G401 (cell line): ENCODE measurements at regions not wholly inside any gene's neighbourhood (a gene's known extent, or its start where the extent isn't known, plus 50 kb on each side); places are given as distances from the start of the nearest gene placed in this dataset.
A peak's percentile ranks its signal among the peaks of the same experiment; 100 is the strongest.
"Not testable (repeated sequence)": the region's sequence is repeated elsewhere in the genome, so short reads cannot be mapped to it uniquely, and the experiment has no call there.

Source experiments
- DNase-seq: peaks from one replicate; pipeline ENCODE4 v3.0.0-alpha.2; 2015; ENCODE audit warnings: low spot score
- in situ Hi-C: cut with HindIII; loops from 2 replicates; pipeline ENCODE4 v1.10.0; 2016; ENCODE audit warnings: low sequenced_read_pairs, mixed read lengths

GRCh38 chr14:30332374-30332773, 226.6 kb upstream of the G2E3 start:
- no peak for DNase-seq
- in situ Hi-C loops, result no loop called here

DNA sequence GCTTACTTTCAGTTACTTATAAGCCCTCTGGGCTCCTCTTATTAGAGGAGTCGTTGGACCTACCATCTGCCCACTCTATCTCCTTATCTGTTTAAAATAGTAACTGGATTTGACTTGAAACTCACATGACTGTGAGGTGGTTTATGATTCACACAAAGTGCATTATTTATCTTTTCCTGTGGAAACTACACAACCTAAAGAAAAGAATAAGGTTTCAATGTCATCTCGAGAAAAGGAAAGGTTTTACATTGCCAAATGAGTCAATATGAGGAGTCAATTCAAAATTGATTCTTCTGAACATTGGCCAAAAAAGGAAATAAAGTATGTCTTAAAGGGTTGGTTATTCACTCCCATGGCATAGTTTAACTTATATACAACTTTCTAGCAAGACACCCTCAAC, 225.0 kb upstream of the G2E3 start:
- in situ Hi-C loops, result no loop called here
- DNase-seq, result no peak

- no peak for DNase-seq
- in situ Hi-C loops, result no loop called here
These were observed 221.5 kb upstream of the G2E3 start for GRCh38 chr14:30337456-30337855.

DNA sequence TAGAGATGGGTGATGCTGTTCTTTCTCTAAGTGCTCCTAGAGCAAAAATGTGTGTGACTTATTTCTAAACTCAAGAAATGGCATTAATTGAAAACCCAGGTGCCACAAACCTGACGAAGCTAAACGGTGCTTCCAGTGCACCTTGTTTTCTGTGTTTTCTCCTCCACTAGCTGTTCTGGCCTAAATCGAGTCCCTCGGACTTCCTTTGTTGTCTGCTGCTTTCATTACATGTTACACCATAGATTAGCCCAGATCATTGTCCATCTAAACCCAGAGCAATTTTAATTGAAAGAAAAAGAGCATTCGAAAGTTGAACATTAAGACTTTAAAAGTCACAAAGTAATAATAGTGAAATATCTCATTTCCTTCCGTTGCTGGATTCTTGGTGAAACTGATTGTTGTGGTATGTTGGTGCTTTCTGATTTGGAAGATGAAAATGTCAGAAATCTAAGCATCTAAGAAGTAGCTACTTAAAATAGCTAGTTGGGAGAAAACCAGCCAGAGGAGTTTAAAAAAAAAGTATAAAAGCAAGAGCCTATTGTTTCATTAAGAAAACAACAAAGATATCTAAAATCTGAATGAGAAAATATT, 219.6 kb upstream of the G2E3 start:
- no peak for DNase-seq
- in situ Hi-C loops, result no loop called here

- in situ Hi-C loops, result no loop called here
- no peak for DNase-seq
These were observed 218.5 kb upstream of the G2E3 start for GRCh38 chr14:30340495-30340894.

GRCh38 chr14:30345511-30345910, 213.4 kb upstream of the G2E3 start:
- no peak for DNase-seq
- in situ Hi-C loops, result no loop called here

DNA sequence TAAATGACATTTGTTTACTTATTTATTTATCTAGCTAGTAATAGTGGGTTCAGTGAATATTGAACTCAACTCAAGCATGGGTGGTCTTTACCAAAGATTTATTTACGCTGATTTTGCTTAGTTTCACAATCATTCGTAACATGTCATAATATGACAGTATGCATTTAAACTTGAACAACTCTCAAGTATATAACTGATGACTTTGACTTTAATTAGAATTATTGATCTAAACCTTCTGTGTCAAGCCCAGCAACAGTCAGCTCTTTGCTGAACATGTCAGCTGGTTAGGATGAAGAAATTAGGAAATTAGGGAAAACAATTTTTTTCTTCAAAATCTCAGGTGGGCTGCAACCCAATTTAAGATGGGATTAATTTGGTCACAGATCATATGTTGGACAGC, 210.5 kb upstream of the G2E3 start:
- in situ Hi-C loops, result no loop called here
- DNase-seq, result no peak

GRCh38 chr14:30349520-30349919, 209.4 kb upstream of the G2E3 start:
- DNase-seq, result no peak
- in situ Hi-C loops, result no loop called here

DNA sequence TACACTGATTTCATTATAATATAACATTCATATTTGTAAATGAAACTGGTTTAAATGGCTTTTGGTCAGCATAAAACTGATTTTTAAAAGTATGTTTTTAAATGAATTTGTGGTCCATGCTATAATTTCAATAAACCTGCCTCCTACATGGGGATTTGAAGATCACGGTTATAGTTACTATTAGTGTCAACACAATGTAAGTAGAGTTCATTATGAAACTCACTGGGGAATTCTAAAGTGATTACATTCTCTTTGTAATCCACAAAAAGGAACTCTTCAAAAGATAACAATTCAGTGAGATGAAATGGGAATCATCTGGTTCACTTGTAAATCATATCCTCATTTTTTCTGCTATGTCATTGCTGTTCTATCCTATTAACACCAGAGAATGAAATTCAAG, 204.5 kb upstream of the G2E3 start:
- DNase-seq, result no peak
- in situ Hi-C loops, result no loop called here

DNA sequence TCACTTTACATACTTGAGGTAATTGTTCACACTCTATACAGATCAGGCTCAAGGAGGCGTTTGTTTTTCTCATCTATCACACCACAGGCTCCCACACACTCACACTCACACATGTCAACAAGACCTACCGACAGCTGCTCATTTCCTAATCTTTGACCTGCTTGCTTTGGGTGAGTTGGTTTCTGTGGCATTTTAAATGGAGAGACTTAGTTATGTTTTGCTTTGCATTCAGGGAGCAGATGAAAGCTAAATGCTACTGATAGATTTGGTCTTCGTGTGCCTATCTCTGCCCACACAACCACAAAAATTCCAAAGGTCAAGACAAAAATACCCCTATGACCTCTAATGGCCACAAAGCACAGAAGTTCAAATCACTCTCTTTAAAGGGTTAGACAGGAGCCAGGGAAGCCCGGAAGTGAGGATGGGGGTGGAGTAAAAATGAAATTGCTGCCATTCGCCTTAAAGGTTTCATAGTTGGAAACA, 203.5 kb upstream of the G2E3 start:
- in situ Hi-C loops, result no loop called here
- no peak for DNase-seq

DNA sequence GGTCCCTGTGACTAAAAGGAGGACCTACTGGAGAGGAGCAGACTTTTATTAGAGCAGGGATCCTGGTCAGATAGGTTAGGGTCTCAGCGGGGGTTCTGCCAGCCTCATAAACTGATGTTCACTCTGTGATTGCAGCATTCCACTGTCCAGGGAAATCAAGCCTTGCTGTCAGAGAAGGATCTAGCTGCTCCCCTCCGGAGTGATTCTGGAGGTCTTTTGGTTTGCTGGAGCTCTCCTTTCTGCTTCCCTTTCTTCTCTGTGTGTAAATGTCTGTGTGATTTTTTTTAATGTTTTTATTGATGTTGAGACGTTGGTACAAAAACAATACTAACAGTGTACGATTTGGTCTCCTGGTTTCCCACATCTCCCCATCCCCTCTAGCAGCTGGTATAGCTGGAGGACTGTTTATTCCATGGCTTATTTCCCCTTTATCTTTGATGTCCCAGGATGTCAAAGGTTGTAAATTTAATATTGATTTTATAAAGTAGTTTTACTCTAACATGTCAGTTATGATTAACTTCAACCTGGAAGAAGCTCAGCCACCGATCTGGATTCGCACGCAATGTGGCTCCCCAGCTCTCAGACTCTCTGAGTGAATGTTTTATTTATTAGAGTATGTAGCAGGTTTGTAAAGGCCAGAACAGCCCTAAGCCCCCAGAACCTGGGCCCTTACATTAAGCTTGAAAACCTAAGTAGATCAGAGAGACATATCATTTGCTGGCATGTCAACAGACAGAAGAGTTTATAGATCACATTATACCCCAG, 202.3 kb upstream of the G2E3 start:
- DNase-seq, result no peak
- in situ Hi-C loops, result no loop called here

DNA sequence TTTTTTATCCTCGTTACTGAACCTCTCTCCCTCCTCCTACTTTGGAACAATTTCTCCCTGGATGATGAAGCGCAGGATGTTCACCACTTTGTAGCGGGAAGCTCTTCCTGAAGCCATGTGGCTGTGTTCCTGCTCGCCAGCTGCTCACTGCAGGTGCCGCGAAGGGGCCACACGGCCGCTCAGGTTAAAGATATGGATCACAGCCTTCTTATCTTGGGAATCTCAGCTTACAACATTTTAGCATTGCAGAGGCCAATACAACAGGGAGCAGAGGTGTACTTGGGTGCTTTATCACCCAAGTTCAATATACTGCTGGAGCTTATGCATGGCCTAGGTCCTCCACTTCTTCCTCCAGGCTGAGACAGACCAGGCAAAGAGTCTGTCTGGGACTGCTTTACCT, 201.2 kb upstream of the G2E3 start:
- in situ Hi-C loops, result no loop called here
- DNase-seq, result no peak

DNA sequence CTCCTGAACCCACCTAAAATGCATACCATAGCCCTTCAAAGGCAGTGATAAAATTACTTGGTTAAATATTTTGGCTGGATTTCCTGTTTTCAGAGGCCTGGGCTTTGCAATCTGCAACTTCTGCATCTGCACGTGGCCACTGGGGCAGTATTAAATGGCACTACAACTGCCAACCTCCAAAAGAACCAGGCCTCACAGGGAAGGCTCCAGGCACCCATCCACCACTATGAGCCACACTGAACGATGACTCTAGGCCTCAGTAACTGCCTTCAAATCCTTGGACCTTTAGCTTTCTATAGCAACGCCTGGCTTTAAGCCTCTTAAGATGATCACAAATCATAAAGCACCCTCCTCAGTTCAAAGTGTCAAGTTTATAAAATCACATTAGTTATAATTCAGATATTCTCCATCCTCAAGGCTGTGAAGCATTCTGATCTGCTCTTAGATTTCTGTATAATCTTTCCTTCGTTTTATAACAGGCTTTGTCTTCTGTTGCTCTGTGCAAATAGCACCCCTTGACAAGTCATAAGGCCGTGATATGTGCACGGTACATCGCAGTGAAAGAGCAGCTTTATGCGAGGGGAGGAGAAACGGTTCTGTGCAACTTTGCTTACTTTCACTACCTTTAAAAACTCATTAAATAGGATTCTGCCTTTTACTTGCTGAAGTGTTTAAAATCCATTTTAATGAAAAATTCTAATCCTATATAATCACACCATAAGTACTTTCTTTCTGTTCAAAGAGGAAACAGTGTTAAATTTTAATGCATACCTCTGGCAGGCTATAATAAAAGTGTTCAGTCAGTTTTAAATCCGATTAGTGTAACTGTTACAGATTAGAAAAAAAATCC, 196.4 kb upstream of the G2E3 start:
- DNase-seq, result no peak
- in situ Hi-C loops, result no loop called here

DNA sequence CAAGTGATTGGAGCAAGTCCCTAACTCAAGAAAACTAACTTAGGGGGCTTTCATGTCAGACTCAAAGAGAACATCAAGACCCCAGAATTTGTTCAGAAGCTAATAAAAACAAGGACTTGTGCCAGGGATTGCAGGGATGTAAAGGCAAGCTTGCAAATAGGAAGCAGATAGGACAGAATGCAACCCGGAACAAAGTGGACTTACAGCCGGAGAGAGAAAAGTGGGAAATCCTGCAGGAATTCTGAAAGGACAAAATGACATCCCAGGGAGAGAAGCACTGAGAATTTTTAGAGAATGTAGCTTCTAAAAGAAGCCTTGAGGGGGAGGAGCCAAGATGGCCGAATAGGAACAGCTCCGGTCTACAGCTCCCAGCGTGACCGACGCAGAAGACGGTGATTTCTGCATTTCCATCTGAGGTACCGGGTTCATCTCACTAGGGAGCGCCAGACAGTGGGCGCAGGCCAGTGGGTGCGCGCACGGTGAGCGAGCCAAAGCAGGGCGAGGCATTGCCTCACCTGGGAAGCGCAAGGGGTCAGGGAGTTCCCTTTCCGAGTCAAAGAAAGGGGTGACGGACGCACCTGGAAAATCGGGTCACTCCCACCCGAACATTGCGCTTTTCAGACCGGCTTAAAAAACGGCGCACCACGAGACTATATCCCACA, 195.6 kb upstream of the G2E3 start:
- in situ Hi-C loops, DNase-seq: not testable (repeated sequence)

DNA sequence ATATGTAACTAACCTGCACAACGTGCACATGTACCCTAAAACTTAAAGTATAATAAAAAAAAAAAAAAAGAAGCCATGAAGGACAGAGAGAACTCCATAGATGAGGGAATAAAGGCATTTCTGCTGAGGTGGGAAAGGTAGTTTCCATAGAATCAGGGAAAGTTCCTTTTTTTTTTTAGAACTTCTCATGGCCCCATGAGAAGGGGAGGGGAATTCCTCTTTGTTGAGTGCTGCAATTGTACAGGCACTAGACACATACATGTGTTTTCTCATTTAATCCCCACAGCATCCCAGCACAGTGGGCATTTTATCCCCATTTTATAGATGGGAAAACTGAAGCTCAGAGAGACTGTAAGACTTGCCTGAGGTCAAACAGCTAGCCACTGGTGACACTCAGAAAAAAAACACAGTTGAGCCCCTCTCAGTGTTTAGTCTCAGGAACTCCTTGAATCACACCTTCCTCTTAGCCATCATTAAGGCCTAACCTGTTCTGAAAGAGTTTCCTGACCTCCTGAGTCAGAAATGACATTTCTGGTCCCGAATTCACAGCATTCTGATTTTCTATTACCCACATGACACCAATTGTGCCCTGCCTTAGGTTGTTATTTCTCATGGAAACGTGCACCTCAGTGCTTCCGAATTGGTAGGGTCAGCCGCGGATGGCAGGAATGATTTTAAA, 189.3 kb upstream of the G2E3 start:
- in situ Hi-C loops, result no loop called here
- DNase-seq, result no peak

- no peak for DNase-seq
- in situ Hi-C loops, result no loop called here
These were observed 185.9 kb upstream of the G2E3 start for GRCh38 chr14:30373053-30373452.

DNA sequence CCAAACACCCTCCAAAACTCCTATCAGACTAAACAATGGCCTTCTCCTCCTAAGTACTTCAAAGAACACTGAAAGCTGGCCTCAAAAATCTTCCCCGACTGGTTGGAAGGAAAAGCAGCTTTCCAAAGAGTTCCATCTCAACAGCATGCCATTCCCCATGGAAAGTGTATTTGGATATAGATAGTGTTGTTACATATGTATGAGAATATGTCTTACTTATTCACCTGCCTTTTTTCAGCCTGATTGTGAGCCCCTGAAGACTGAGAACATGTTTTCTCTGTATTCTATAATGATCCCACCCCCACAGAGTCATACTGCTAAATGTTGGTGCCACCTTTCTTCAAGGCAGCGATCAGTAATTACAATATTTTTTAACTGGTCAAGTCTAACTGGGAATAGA, 185.4 kb upstream of the G2E3 start:
- DNase-seq, result no peak
- in situ Hi-C loops, result no loop called here

DNA sequence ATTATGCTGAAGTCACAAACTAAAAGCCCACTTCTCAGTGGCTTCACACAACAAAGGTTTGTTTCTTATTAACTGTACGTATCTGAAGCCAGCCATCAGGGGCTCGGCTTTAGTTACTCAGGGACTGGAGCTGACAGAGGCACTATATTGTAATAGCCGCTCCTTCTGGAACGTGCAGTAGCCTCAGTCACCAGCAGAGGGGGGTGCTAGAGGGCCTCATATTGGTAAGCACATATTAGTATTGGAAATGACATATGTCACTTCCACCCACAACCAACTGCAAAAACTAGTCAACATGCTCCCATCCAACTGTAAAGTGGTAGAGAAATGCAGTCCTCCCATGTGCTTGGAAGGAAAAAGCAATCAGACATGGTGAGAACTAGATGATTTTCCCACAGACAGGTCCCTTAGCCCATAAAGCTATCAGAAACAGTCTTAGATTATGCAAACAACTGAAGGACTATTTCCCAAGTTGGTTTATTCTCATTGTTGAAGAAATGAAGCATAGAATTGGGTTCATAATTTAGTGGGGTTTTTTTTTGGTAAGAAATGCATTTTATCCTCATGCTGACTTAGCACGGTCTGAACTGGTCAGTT, 183.6 kb upstream of the G2E3 start:
- DNase-seq, result peak; percentile 7
- in situ Hi-C loops, result no loop called here
